ENCODE measurements at regions not wholly inside any gene's neighbourhood (a gene's known extent, or its start where the extent isn't known, plus 50 kb on each side); places are given as distances from the start of the nearest gene placed in this dataset.

- no peak for TF ChIP-seq CTCF (IDR thresholded peaks at IDR 0.05)
- no peak for TF ChIP-seq POLR2A (IDR thresholded peaks at IDR 0.05)
These were observed 267.2 kb upstream of the MTNR1B start for GRCh38 chr11:92702037-92702804.

All from Peyer's patch (tissue), 4 donors.